Liver (tissue), 3 donors: ENCODE measurements at regions not wholly inside any gene's neighbourhood (a gene's known extent, or its start where the extent isn't known, plus 50 kb on each side); places are given as distances from the start of the nearest gene placed in this dataset.

Experiments
- CTCF ChIP-seq: fragments of 150-350 bp; IDR thresholded peaks from 2 replicates; pipeline ENCODE4 v1.5.1; 2017; ENCODE audit warnings: improper control_type of control experiment, low read depth, low read length; ENCODE audit not compliant: missing input control
- SP1 ChIP-seq: IDR thresholded peaks from 2 replicates; pipeline ENCODE4 v1.6.1; 2018; ENCODE audit warnings: antibody characterized with exemption, mild to moderate bottlenecking
- TF ChIP-seq, protein P1 (sequence below): IDR thresholded peaks from 2 replicates; pipeline ENCODE4 v1.6.1; 2016; ENCODE audit warnings: antibody characterized with exemption
- donor health status: healthy.
- donor health status: healthy.

DNA sequence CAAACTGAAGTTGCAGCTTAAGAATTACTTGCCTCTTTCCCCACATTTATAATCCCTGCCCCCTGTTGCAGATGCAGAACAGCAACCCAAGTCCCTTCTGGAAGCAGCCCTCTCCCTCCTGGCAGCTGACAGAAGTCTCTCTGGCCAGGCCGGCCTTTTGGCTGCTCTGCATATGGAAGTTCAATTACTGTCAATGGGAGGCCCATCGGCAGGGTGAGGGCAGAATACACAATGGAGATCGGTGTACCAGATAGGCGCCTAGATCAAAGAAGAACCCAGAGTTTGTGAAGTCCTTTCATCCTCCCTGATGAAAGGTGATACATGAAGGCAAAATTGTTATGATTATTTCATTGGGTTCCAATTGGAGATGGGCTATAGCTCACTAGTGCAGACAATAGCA lies 327.9 kb upstream of the CTNNB1 start:
- TF ChIP-seq CTCF (no peak), SP1 (no peak)
- TF ChIP-seq, protein P1, sequence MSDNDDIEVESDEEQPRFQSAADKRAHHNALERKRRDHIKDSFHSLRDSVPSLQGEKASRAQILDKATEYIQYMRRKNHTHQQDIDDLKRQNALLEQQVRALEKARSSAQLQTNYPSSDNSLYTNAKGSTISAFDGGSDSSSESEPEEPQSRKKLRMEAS: no peak
